GM10266 (cell line): ENCODE measurements at regions not wholly inside any gene's neighbourhood (a gene's known extent, or its start where the extent isn't known, plus 50 kb on each side); places are given as distances from the start of the nearest gene placed in this dataset.

Experiments
- DNase-seq: peaks from one replicate; pipeline ENCODE4 v3.0.0; 2012; ENCODE audit errors: extremely low spot score
- CTCF ChIP-seq: IDR thresholded peaks from 2 replicates; pipeline ENCODE4 v1.5.1; 2012; ENCODE audit warnings: mild to moderate bottlenecking, low read depth; ENCODE audit not compliant: control insufficient read depth, insufficient read depth; ENCODE audit errors: missing control alignments

- DNase-seq: no peak
- no peak for TF ChIP-seq CTCF
Observed at GRCh38 chrX:10039821-10040793, 72.9 kb downstream of the CLDN34 start.

GRCh38 chrX:10040961-10041360, 73.8 kb downstream of the CLDN34 start:
- no peak for TF ChIP-seq CTCF
- DNase-seq: no peak

GRCh38 chrX:10041383-10041782, 74.2 kb downstream of the CLDN34 start:
- TF ChIP-seq CTCF: no peak
- no peak for DNase-seq

- no peak for TF ChIP-seq CTCF
- no peak for DNase-seq
Observed at GRCh38 chrX:10042055-10042454, 74.9 kb downstream of the CLDN34 start.

GRCh38 chrX:10043386-10043785, 76.2 kb downstream of the CLDN34 start:
- TF ChIP-seq CTCF: no peak
- DNase-seq: no peak

- no peak for DNase-seq
- no peak for TF ChIP-seq CTCF
Observed at GRCh38 chrX:10044021-10044420, 76.9 kb downstream of the CLDN34 start.

GRCh38 chrX:10045327-10046000, 78.3 kb downstream of the CLDN34 start:
- DNase-seq: no peak
- TF ChIP-seq CTCF: no peak
